Karpas-422 (cell line): ENCODE measurements at regions not wholly inside any gene's neighbourhood (a gene's known extent, or its start where the extent isn't known, plus 50 kb on each side); places are given as distances from the start of the nearest gene placed in this dataset.

Experiments used
- DNase-seq: peaks from one replicate; pipeline ENCODE4 v3.0.0-alpha.2; 2015
- H2AFZ ChIP-seq: fragments of 200-600 bp; sonication (generic); 2 replicates; pipeline ENCODE4 v1.6.1; 2014; ENCODE audit warnings: antibody characterized with exemption, low read length, mixed read lengths
- H3K27ac ChIP-seq: fragments of 200-600 bp; sonication (generic); 2 replicates; pipeline ENCODE4 v1.5.1; 2014; ENCODE audit warnings: mild to moderate bottlenecking, low read length, moderate library complexity
- H3K27me3 ChIP-seq: fragments of 200-600 bp; sonication (generic); 2 replicates; pipeline ENCODE4 v1.6.1; 2014; ENCODE audit warnings: low read length, mixed read lengths
- H3K36me3 ChIP-seq: fragments of 200-600 bp; sonication (generic); 2 replicates; pipeline ENCODE4 v1.6.1; 2014; ENCODE audit warnings: low read length, mixed read lengths; ENCODE audit not compliant: insufficient read depth
- H3K4me1 ChIP-seq: fragments of 200-600 bp; sonication (generic); 2 replicates; pipeline ENCODE4 v1.6.1; 2014; ENCODE audit warnings: mild to moderate bottlenecking, low read length, mixed read lengths
- H3K4me2 ChIP-seq: fragments of 200-600 bp; sonication (generic); 2 replicates; pipeline ENCODE4 v1.6.1; 2014; ENCODE audit warnings: low read length, low read depth, mild to moderate bottlenecking; ENCODE audit not compliant: poor library complexity, severe bottlenecking
- H3K4me3 ChIP-seq: fragments of 200-600 bp; sonication (generic); 2 replicates; pipeline ENCODE4 v1.5.1; 2014; ENCODE audit warnings: mild to moderate bottlenecking, antibody characterized with exemption, low read length, mixed read lengths
- H3K79me2 ChIP-seq: fragments of 200-600 bp; sonication (generic); 2 replicates; pipeline ENCODE4 v1.6.1; 2014; ENCODE audit warnings: mild to moderate bottlenecking, low read length, mixed read lengths
- H3K9ac ChIP-seq: fragments of 200-600 bp; sonication (generic); 2 replicates; pipeline ENCODE4 v1.6.0; 2014; ENCODE audit warnings: low read length
- H3K9me2 ChIP-seq: fragments of 200-600 bp; sonication (generic), shearing (Covaris generic); replicated peaks from 2 replicates; pipeline ENCODE4 v1.6.0; 2014; ENCODE audit warnings: mild to moderate bottlenecking, low read length, moderate library complexity; ENCODE audit not compliant: insufficient read depth
- H3K9me3 ChIP-seq: fragments of 300-700, 200-600 bp; sonication (generic); 2 replicates; pipeline ENCODE4 v1.6.1; 2014; ENCODE audit warnings: low read length, mixed read lengths
- H4K20me1 ChIP-seq: fragments of 200-600 bp; sonication (generic); 2 replicates; pipeline ENCODE4 v1.6.1; 2014; ENCODE audit warnings: mild to moderate bottlenecking, antibody characterized with exemption, low read length, low read depth; ENCODE audit not compliant: insufficient read depth

GRCh38 chr13:50114961-50115360, 99.7 kb downstream of the KCNRG start:
- no peak overlapping the region for H3K4me3 ChIP-seq
- H3K4me2 ChIP-seq: no peak overlapping the region
- no peaks in the 10 kb centered on the region for H3K27me3 ChIP-seq
- peaks cover 54% of the 10 kb centered on the region for H3K4me1 ChIP-seq
- H3K36me3 ChIP-seq: peaks cover 7% of the 10 kb centered on the region
- peaks cover 97% of the 10 kb centered on the region for H3K79me2 ChIP-seq
- H3K27ac ChIP-seq: no peak overlapping the region
- H3K9ac ChIP-seq: no peak overlapping the region
- no peak for DNase-seq
- no peaks in the 10 kb centered on the region for H3K9me2 ChIP-seq
- peaks cover 6% of the 10 kb centered on the region; the same call in 1 of the 2 replicates for H4K20me1 ChIP-seq
- no peak overlapping the region for H2AFZ ChIP-seq
- H3K9me3 ChIP-seq: no peaks in the 10 kb centered on the region

- H3K27ac ChIP-seq: no peak overlapping the region; the same call in 1 of the 2 replicates
- H3K9me3 ChIP-seq: no peaks in the 10 kb centered on the region
- H3K9ac ChIP-seq: no peak overlapping the region
- peaks cover 6% of the 10 kb centered on the region; the same call in 1 of the 2 replicates for H4K20me1 ChIP-seq
- H3K4me2 ChIP-seq: no peak overlapping the region
- H2AFZ ChIP-seq: no peak overlapping the region
- no peak overlapping the region for H3K4me3 ChIP-seq
- H3K79me2 ChIP-seq: peaks cover 97% of the 10 kb centered on the region
- no peaks in the 10 kb centered on the region for H3K9me2 ChIP-seq
- no peak for DNase-seq
- H3K36me3 ChIP-seq: peaks cover 14% of the 10 kb centered on the region
- peaks cover 55% of the 10 kb centered on the region for H3K4me1 ChIP-seq
- no peaks in the 10 kb centered on the region for H3K27me3 ChIP-seq
Measured at GRCh38 chr13:50115695-50116094, 100.5 kb downstream of the KCNRG start.

- H3K27me3 ChIP-seq: no peaks in the 10 kb centered on the region
- no peak overlapping the region for H3K4me3 ChIP-seq
- peaks cover 55% of the 10 kb centered on the region for H3K4me1 ChIP-seq
- peaks cover 7% of the 10 kb centered on the region for H4K20me1 ChIP-seq
- H2AFZ ChIP-seq: no peak overlapping the region
- no peak overlapping the region for H3K9ac ChIP-seq
- peaks cover 97% of the 10 kb centered on the region for H3K79me2 ChIP-seq
- H3K4me2 ChIP-seq: no peak overlapping the region
- H3K36me3 ChIP-seq: peaks cover 20% of the 10 kb centered on the region
- no peak for DNase-seq
- H3K9me2 ChIP-seq: no peaks in the 10 kb centered on the region
- H3K9me3 ChIP-seq: no peaks in the 10 kb centered on the region
- H3K27ac ChIP-seq: no peak overlapping the region
Measured at GRCh38 chr13:50116430-50116973, 101.3 kb downstream of the KCNRG start.

GRCh38 chr13:50119591-50119990, 104.3 kb downstream of the KCNRG start:
- peak overlapping the region; percentile 79 for H3K27ac ChIP-seq
- H4K20me1 ChIP-seq: peaks cover 24% of the 10 kb centered on the region
- DNase-seq: no peak
- H3K9me3 ChIP-seq: no peaks in the 10 kb centered on the region
- peaks cover 60% of the 10 kb centered on the region for H3K4me1 ChIP-seq
- no peaks in the 10 kb centered on the region for H3K9me2 ChIP-seq
- H3K9ac ChIP-seq: no peak overlapping the region
- no peak overlapping the region for H2AFZ ChIP-seq
- no peak overlapping the region for H3K4me3 ChIP-seq
- peaks cover 96% of the 10 kb centered on the region for H3K79me2 ChIP-seq
- H3K4me2 ChIP-seq: peak overlapping the region; percentile 83
- H3K27me3 ChIP-seq: no peaks in the 10 kb centered on the region
- H3K36me3 ChIP-seq: peaks cover 23% of the 10 kb centered on the region

GRCh38 chr13:50122455-50122854, 107.2 kb downstream of the KCNRG start:
- peaks cover 23% of the 10 kb centered on the region; the same call in 1 of the 2 replicates for H3K36me3 ChIP-seq
- H3K4me3 ChIP-seq: peak overlapping the region; percentile 90
- peak; percentile 72 for DNase-seq
- peaks cover 76% of the 10 kb centered on the region for H3K4me1 ChIP-seq
- H3K27me3 ChIP-seq: no peaks in the 10 kb centered on the region
- H2AFZ ChIP-seq: no peak overlapping the region
- no peaks in the 10 kb centered on the region for H3K9me3 ChIP-seq
- peaks cover 82% of the 10 kb centered on the region for H3K79me2 ChIP-seq
- peak overlapping the region; percentile 83 for H3K4me2 ChIP-seq
- peaks cover 24% of the 10 kb centered on the region for H4K20me1 ChIP-seq
- H3K27ac ChIP-seq: peak overlapping the region; percentile 79
- H3K9me2 ChIP-seq: no peaks in the 10 kb centered on the region
- H3K9ac ChIP-seq: peak overlapping the region; percentile 98

GRCh38 chr13:50123002-50123401, 107.8 kb downstream of the KCNRG start:
- H3K27me3 ChIP-seq: no peaks in the 10 kb centered on the region
- peak overlapping the region; percentile 98 for H3K9ac ChIP-seq
- H4K20me1 ChIP-seq: peaks cover 24% of the 10 kb centered on the region
- H3K9me2 ChIP-seq: no peaks in the 10 kb centered on the region
- peaks cover 74% of the 10 kb centered on the region for H3K4me1 ChIP-seq
- H3K27ac ChIP-seq: peak overlapping the region; percentile 79
- peaks cover 23% of the 10 kb centered on the region; the same call in 1 of the 2 replicates for H3K36me3 ChIP-seq
- no peak for DNase-seq
- H3K4me3 ChIP-seq: peak overlapping the region; percentile 90
- H3K79me2 ChIP-seq: peaks cover 76% of the 10 kb centered on the region
- no peak overlapping the region for H2AFZ ChIP-seq
- peak overlapping the region; percentile 83 for H3K4me2 ChIP-seq
- no peaks in the 10 kb centered on the region for H3K9me3 ChIP-seq

- H3K27ac ChIP-seq: peak overlapping the region; percentile 79
- no peak overlapping the region for H2AFZ ChIP-seq
- H3K9me2 ChIP-seq: no peaks in the 10 kb centered on the region
Measured at GRCh38 chr13:50123515-50123861, 108.2 kb downstream of the KCNRG start.

GRCh38 chr13:50123862-50124535, 108.8 kb downstream of the KCNRG start:
- H3K27me3 ChIP-seq: no peaks in the 10 kb centered on the region
- H3K9me2 ChIP-seq: no peaks in the 10 kb centered on the region
- H3K9ac ChIP-seq: peak overlapping the region; percentile 98
- no peaks in the 10 kb centered on the region for H3K9me3 ChIP-seq
- peak overlapping the region; percentile 79 for H3K27ac ChIP-seq
- peaks cover 24% of the 10 kb centered on the region for H4K20me1 ChIP-seq
- no peak overlapping the region for H2AFZ ChIP-seq
- peaks cover 76% of the 10 kb centered on the region for H3K4me1 ChIP-seq
- H3K79me2 ChIP-seq: peaks cover 67% of the 10 kb centered on the region
- peak; percentile 80 for DNase-seq
- H3K36me3 ChIP-seq: peaks cover 23% of the 10 kb centered on the region; the same call in 1 of the 2 replicates
- peak overlapping the region; percentile 90 for H3K4me3 ChIP-seq
- peak overlapping the region; percentile 83 for H3K4me2 ChIP-seq

More at GRCh38 chr13:50123515-50123861, 108.2 kb downstream of the KCNRG start:
- DNase-seq: no peak
- Histone ChIP-seq H3K9ac (peak overlapping the region; percentile 98), H3K79me2 (peaks cover 71% of the 10 kb centered on the region), H3K4me3 (peak overlapping the region; percentile 90), H3K27me3 (no peaks in the 10 kb centered on the region), H3K9me3 (no peaks in the 10 kb centered on the region), H3K4me2 (peak overlapping the region; percentile 83), H3K36me3 (peaks cover 23% of the 10 kb centered on the region; the same call in 1 of the 2 replicates), H4K20me1 (peaks cover 24% of the 10 kb centered on the region), H3K4me1 (peaks cover 75% of the 10 kb centered on the region)
